ENCODE measurements at regions not wholly inside any gene's neighbourhood (a gene's known extent, or its start where the extent isn't known, plus 50 kb on each side); places are given as distances from the start of the nearest gene placed in this dataset.

DNA sequence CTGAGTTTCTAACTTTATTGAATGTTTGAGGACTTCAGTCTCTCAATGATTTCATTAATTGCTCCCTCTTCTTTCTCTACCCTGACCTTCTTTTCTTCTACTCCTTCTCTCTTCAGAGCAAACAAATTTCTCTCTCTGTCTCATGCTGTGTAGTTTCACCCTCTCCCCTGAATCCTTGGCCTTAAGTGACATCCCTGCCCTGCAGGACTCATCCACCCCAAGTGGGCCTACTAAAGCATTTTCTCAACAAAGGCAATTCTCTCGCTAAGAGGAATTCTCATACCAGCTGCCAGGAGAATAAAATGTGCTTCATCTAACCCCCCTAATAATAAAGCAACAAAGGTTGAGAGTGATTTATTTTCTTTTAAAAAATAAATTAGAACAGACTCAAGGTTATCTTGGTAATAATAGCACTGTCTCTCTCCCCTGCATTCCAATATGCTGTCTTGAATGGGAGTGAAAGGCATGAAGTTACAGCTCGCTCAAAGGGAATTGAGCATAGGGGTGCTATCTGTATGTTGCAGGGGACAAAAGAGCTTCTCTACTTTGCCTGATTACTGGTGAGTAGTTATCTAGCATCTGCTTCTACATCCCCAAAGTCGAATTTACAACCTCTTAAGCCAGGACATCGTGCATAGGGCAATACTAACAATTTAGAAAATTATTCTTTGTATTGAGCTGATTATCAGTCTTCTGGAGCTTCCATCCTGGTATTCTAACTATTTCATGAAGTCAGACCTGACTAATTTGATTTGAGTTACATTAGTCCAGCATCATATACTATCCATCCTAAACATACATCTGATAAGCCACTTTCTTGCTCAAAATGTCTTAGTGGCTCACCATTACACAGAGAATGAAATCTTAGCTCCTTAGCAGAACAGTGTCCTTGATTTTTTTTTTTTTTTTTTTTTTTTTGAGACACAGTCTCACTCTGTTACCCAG lies 76.9 kb upstream of the DNAJC19 start:
- DNase-seq (ENCODE audit: low read depth), result no peak

DNA sequence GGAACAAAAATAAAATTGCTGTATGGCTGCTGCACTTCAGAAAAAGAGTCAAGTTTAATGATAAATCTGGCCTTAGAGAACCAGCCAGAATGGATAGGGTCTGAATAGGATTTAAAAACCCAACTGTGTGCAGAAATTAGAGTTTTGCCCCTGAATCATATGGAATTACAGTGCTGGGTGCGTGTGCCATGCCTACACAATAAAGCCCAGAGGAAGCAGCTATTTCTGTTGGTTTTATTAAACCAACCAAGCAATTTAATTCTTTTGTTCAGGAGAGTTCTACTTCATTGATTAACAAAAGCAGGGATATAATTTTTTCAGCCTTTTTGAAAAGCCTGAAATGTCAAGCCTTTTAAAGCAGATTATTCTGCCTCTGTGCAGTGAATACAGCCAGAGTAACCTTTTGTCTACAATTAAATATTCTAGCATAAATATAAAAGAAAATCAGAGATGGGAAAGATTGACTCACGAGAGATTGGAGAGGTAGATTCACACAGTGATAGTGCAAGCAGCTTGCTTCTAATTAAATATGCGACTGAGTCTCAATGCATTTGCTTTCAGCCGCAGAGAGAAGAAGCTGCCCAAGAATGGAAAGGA lies 66.7 kb upstream of the DNAJC19 start:
- no peak for DNase-seq (ENCODE audit: low read depth)

DNA sequence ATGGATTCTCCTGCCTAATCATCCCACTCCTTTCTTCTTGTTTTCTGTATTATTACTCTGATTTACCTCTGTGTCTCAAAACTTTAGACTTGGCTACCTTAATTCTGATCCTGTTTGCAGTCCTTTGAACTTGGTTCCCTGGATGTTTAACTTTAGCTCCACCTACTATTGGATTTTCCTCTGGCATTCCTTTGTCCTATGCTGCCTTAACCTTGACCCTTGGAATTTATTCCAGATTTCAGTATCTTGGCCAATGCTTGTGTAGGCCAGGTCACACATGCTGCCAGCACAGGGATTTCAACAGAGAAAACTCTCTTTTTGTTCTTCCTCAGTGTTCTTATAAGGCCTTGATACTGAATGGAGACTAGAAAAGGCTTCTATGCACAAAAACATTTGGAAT lies 65.0 kb upstream of the DNAJC19 start:
- no peak for DNase-seq (ENCODE audit: low read depth)

DNA sequence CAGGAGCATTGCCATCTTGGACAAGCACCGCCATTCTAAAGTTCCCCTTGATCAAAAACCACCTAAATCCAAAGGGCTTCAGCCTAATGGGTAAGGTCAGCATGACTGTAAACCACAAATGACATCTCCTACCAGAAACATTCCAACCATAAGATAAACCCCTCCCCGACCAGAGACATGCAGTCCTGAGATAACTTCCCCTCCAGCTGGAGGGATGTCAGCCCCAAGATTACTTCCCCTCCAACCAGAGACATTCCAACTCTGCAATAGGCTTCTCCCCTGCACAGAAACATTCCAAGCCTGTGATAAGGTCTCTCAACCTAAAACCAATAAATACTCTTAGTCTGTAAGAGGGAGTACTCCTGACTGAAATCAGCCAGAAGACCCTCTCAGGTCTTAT lies 62.7 kb upstream of the DNAJC19 start:
- DNase-seq (ENCODE audit: low read depth), result no peak

DNA sequence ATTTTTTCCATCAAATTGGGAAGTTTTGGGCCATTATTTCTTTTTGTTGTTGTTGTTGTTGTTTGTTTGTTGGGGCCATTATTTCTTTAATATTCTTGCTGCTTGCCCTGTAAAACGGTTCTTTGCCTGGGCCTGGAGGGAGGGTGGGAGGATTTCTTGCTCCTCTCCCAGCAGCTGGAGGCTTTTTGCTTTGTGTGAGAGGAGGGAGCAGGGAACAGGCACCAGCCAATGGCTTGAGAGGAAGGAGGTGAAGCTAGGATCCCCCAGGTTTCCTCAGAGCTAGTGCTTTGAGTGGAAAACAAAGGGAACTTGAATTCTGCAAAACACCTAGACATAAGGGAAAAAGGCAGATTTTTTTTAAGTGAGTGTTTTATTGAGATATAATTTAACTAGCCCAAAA lies 61.2 kb upstream of the DNAJC19 start:
- DNase-seq (ENCODE audit: low read depth), result no peak

DNA sequence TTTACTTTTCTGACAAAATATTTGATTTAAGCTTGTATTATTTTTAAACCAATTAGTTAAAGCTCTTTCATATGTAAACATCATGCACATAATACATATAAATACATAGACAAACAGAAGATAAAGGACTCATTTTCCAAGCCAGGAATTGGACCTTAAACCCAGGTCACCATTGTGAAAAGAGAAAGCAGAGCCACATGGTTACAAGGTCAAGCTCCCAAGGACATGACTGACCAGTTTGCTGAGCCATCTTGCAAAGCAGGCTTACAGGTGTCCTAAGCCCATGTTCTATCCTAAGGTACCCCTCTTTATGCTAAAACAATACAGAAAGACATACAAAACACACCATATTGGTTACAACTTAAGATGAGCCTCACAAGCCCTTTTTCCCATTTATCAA lies 50.5 kb upstream of the DNAJC19 start:
- no peak for DNase-seq (ENCODE audit: low read depth)

Measured in EH (cell line).